ENCODE measurements at regions not wholly inside any gene's neighbourhood (a gene's known extent, or its start where the extent isn't known, plus 50 kb on each side); places are given as distances from the start of the nearest gene placed in this dataset.
A peak's percentile ranks its signal among the peaks of the same experiment; 100 is the strongest.

DNA sequence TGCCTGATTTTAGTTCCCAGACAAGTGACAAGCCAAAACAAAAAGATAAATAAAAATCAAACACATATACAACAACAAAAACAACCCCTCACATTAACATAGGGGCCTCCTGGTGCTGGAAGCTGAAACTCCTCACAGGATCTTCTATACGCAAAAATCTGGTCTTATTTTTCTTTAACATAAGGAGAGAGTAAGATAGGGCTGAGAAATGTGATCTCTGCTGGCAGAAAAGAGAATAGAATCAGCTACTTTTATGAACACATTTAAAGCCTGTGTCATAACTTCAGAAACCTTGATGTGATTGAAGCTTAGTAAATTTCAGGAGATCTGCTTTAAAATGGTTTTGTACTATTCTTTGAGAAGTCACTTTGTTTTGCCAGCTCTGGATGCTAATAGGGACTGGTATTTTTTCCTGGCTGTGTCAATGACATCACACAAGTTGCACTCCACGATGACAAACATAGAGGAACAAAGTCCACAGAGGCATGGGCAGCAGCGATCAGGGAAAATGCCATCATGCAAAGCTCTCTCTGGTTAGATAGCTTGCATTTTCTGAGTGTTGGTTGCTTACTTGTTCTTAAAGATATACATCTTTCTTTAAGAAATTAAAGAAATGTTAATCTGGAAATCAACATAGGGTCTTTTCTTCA lies 176.6 kb upstream of the SP4 start:
- DNase-seq = no peak

DNA sequence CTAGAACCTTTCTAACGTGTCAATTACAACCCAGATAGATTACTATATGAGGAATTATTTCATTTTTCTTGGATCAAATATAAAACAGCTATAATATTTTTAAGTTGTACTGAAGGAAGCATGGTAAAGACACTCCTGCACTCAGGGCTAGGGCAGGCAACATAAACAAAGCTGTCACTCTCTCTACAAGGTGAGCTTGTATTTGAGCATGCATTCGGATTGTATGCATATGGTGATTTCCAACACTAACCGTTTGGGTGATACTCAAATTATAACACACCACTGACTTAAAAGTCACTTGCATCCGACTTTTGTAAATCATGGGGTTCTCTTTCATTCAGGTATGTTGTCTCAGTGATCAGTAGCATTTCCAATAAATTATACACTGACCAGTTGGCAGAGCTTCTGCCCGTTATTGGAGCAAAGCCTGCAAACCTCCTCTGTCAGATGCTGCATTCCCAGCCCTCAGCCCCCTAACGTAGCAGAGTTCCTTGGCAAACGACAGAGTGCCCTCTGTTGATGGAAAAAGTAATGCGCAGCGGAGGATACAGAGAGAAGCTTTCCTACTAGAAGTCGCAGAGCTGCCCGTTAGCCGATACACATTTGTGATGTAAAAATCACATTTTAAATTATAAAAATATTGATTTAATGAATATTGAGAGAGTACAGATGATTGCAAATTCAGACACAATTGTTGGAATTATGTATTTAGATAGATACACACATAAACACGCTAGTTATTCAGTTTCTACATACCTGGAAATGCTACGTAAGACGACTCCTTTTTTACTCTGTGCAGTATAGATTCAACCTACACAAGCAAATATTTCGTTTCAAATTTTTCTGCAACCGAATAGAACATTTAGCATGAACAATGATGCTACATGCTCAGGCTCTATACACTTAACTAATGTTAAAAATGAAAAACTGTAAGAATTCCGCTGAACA lies 173.9 kb upstream of the SP4 start:
- DNase-seq = peak; percentile 24

DNA sequence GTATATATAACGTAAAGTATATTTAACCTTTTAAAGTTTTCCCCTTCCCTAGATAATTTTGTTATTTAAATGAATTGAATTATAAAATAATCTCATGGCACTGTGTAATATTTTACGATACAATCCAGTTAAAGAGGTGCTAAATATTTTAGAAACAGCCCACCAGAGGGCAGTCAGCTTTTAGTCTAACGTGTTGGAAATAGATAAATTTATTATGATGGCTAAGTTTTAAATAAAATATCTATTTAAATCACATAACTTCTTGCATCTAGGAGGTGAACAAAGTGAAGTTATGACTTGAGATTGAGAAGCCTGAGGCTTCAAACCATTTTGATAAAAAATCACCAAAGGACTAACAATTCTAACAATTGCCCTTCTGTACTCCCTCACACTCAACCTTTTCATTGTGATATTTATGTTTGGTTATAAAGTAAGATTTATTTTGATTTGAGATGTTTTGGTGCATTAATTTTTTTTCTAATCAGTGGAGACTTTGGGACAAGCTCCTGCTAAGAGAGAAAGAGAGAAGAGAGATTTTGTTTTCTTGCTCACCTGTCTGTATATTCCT lies 171.5 kb upstream of the SP4 start:
- no peak for DNase-seq

DNA sequence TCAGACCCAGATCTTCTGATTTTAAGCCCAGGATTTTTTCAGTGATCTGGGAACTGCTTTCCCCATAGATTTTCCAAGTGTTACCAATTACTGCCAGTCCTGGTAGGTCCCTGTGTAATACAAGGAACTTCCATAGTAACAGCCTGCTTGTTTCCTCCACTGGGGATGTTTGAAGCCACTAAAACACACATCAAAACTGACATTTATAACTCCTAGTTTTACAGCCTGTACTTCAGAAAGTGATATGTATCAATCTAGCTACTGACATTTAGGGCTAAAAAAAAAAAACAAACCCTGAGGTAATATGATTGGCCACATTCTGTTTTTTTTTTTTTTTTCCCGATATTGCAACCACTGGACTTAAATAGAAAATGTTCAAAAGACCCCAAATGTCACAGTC lies 166.9 kb upstream of the SP4 start:
- no peak for DNase-seq

DNA sequence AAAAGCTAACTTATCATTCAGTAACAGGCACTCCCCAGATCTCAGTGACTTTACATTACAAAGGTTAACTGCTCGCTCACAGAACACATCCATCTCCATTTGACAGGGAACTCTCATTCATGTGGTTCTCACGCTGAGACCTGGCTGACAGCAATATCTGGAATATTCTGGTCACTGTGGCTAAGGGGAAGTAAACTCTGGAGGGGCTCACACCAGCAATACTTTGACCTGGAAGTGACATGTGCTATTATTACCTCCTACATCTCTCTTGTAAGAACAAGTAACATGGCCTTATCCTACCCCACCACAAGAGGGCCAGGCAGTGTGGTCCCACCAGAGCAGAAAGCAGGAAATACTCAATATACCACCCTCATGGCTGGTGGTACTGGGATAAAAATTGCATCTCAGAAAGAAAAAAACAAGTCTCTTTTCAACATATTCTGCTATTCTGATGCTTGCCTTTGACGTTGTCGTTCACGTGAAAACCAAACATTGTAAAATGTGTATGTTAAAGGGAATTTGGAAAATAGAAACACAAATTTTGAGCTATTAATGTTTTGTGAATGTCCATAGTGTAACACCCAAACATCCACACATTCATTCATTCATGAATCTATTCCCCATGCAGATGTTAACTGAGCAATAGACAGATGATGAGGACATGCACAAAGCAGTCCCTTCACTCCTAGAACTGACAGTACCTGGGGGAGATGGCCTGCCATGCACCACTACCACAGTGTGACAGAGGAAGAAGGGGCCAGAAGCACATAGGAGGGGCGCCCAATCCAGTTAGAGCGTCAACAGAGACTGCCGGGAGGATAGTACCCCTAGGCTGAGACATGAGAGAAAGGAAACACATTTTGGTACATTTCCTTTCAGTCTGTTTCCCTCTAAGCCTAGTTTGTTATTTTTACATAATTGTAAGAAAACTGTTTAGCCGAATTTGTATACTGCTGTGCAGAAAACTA lies 166.0 kb upstream of the SP4 start:
- peak; percentile 48 for DNase-seq

DNA sequence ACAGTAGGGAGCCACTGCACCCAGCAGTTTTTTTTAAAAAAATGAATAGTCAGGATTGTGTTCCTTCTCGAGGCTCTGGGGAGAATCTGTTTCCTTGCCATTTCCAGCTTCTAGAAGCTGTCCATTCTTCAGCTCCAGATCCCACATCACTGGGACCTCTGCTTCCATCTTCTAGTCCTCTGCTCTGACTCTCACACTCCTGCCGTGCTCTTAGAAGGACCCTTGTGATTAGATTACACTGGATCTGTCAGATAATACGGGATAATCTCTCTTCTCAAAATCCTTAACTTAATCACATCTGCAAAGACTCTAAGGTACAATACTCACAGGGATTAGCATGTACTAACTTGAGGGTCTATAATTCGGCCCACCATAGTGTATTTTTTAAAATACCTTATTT lies 158.9 kb upstream of the SP4 start:
- DNase-seq = no peak

DNA sequence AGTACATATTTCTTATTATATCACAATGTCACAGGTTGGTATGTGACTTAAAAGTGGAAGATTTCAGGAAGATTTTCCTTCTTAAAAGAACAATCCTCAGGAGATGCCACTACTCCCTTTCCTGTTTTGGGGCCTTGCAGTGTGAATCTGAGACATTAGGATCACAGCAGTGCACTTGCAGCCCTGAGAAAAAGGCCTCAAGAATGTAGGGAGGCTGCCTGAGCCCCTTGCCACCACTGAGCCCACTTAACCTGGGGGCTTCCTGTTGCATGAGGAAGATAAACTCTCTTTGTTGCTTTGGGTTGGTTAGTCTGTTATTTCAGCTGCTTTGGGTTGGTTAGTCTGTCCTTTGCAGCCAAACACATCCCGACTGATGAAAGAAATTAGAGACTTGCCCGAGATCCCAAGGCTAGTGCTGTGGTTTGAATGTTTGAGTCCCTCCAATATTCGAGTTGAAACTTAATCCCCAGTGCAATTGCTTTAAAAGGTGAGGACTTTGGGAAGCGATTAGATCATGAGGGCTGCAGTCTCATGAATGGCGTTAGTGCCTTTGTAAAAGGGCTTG lies 151.3 kb upstream of the SP4 start:
- DNase-seq = no peak

DNA sequence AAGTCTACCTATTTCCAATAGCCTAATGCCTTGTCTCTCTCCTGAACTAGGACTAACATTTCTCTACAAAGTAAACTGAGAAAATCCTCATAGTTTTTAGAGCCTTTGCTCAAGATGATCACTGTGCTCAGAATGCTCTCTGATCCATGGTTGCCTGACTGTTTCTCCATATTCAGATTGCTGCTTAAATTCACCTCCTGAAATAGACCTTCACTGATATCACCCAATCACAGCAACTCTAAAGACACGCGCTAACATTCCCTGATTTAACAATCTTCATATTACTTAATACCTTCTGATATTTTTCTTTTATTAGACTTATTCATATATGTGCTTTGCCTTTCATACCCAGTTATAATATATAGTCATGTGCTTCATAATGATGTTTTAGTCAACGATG lies 148.9 kb upstream of the SP4 start:
- no peak for DNase-seq

DNA sequence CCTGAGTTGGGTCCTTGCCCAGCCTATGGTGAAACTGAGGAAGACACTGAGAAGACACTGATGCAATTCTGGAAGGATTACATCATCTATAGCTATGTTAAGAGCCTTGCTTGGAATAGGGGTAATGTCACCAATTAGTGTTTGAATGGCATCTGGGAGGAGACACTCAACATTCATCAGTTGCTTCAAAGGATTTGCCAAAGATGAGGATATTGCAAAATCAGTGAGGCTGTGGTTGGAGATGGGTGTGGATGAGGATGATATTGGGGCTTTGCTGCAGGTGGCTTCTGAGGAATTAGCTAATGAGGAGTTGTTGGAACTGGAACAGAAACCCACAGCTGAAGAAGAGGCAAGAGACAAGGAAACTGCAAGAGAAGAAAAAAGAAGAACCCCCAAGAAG lies 146.7 kb upstream of the SP4 start:
- DNase-seq = no peak

DNA sequence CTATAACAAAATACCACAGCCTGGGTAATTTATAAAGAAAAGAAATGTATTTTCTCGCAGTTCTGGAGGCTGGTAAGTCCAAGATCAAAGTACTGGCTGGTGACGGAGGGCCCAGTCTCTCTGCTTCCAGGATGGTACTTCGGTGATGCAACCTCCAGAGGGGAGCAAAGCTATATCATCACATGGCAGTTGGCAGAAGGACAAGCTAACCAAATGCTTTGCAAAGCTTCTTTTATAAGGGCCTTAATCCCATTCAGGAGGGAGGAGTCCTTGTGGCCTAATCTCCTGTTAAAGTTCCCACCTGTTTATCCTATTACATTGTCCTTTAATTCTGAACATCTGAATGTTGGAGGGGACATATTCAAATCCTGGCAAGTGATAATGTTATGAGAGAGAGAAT lies 134.1 kb upstream of the SP4 start:
- no peak for DNase-seq

DNA sequence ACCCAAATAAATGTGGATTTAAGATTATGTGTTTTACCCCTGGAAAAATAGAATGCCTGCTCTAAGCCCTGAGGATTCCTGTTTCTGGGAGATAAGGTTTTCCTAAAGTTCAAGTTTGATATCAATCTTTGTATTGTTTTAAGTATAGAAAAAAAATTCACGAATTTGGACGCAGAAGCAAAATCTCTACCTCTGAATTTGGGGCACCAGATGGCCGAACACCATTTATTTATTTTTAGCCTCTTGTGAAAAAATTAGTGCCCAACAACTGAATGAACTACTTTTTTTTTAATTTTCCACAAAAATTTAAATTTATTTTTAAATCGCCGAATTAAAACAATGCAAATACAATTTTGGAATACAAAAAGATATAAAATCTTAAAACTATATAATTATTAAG lies 128.1 kb upstream of the SP4 start:
- DNase-seq = no peak

DNA sequence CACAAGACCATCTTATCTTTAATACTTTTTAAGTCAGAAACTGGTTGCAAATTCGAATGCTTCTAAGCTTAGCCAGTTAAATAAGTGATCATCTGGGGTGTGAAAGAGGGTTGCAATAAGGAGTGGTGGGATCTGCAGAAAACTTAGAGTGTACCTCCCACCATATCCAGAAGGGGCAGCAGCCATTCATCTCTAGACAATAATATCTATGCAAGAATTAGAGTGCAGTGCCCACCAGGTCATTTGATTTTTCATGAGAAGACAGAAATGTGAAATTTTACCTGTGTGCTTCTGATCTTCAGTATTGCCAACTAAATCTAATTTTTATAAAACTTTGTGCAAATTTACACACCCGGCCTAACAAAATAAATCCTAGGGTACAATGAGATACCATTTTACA lies 127.2 kb upstream of the SP4 start:
- no peak for DNase-seq

DNA sequence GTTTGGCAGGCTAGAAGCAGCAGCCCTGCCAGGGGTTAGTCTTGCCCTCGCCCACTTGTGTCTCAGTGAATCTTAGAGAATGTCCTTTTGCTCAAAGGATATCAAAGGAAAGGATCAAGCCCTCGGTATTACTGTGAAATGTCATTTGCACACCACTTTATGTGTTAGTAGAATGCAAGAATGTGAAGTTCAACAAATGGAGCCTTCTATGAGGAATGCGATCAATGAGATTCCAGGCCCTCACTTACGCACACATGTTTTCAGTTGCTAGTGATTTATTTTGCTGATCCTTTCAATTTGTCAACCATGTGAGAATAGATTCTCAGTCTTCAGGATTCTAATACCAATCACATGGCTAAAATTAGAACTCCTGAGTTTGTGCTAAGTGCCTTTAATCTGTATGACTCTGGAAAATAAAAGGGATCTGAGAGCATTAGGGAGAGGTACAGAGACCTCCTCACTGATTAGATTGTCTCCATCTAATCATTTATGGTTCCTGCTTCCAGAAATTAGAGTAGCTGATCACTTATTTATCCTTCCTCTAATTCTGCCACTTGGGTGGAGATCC lies 123.0 kb upstream of the SP4 start:
- DNase-seq = no peak

DNA sequence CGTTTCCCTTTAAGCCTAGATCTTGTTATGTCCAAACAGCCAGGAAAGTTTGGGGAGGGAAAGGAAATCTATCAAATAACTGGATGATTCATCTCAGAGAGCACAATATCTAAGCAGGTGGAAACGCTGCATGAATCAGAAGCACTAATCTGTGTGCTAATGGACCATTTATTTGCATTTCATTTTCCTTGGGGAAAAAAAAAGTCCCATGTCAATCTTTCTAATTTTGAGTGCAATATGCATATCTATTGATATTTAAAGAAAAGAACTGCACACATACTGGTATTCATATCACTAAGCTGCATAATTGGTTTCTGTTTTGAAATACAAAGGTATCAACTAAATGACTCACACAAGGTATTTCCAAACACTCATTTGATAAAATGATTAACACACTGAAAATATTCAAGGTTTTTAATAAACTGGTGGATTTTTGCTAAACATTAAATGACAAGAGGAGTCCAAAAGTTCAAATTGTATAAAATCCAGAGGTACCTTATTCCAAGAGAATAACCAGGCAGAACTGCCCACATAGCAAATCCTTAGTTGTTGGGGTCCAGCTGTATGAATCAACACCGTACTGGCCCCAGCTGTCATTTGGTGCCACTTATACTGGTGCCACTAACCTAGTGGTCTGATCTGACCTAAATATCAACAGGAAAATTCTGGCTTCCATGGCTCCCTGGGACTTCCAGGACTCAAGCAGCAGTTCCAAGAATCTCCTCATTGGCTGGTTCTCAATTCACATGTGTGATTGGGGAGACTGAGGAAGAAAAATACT lies 122.2 kb upstream of the SP4 start:
- DNase-seq = no peak

DNA sequence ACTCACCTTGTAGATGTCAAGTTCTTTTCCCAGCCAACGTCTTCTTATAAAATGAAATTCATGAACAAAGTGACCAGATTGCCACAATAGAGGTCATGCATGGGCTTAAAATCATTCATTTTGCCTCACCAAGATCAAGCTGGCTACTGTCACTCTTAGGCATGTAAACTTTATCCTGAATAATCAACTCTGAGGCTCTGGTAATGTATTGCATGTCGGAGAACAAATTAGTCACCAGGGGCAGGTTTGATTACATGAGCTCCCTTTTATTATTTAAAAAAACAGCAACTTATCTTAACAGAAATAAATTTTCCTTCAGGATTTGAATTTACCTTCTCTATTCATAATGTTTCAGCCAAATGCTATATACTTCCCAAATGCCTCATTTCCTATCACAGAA lies 112.9 kb upstream of the SP4 start:
- DNase-seq = no peak

DNA sequence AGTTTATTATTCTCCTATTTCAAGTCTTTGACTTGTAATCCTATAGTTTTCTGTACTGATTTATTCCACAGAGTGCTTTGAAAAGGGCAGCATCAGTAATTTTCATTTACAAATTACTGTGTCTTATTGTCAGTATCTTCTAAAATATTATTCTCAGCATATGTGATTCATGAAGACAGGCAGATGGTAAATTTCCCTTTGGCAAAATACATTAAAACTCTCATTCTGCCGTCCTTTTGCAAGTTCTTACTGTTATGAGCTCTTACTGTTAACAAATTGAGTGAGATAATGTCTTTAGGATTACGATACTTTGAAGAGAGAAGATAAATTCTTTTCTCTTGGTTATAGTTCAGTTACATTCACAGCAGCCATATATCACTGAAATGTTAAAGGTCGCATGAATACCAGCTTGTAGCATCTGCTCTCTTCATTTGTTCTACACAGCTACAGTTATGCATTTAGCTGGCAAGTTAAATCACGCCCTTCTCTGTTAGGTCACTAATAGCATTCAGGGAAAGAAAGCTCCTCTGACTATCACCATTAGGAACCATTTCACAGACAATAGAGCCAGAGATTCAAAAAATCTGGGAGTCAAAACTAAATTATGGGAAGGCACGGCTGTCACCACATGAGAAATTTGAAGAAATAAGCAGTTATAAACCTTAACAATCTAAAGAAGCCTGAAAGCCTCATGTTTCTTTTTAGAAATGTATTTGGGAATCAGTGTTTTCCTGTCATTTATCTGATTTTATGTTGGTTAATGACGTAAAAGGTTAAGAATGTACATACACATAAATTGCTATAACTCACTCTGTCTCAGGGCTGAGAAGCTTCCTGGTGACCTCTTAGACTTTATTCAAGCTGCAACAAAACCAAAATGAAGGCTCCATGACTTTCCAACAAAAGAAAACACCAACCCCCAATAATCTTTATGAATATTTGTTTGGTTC lies 109.6 kb upstream of the SP4 start:
- no peak for DNase-seq

DNA sequence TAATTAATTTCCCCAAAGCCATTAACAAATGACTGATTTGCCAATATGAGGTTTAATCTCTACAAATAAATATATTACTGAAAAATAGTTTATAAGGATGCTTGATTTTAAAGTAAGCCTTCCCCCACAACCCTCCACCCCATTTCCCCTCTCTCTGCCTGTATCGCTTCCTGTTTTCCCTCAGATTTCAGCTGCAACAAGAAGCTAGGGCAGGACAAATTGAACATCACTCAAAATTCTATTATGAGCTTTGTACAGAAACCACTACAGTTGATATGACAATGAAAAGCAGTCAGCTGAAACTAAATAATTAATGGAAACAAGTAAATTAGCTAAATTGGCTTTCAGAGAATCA lies 109.0 kb upstream of the SP4 start:
- DNase-seq = no peak

DNA sequence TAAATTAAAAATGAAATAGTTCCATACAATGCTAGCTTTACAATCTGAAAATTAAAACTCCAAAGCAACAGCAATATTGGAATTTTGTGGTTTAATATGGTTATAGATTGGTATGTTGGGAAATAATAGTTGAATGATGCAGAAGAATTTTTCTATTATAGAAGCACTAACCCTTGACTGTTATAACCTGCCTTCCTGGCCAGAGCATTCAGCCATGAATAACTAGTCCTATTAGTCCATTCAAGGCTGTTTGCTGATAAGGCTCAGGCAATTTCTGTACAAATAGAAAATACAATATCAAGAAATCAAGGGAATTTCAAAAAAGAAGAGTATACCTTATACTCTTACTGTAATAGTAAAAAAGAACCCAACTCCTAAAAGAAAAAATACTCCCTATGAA lies 101.6 kb upstream of the SP4 start:
- no peak for DNase-seq

DNA sequence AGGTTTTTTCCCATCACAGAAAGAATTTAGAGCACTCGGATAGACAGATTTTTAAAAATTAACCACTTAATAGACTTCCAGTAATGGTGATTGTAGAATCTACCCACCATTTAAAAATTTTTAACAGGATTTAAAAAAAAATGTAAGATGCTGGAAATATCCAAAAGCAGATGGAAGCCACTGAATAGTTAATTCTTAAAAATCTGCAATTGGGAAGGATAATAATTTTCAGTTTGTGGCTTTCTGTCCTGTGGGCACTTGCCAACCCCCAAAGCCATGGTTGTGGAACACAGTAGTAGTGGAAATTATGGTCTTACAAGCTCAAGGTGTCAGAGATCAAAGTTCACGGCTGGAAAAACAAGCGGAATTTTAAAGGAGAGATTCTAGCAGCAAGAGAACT lies 101.0 kb upstream of the SP4 start:
- no peak for DNase-seq

All from activated naive CD4-positive, alpha-beta T cell treated with anti-CD3 and anti-CD28 coated beads, Interleukin-2, amount 50 U/mL, for 16 hours (primary cell).